ENCODE measurements at regions not wholly inside any gene's neighbourhood (a gene's known extent, or its start where the extent isn't known, plus 50 kb on each side); places are given as distances from the start of the nearest gene placed in this dataset.

DNA sequence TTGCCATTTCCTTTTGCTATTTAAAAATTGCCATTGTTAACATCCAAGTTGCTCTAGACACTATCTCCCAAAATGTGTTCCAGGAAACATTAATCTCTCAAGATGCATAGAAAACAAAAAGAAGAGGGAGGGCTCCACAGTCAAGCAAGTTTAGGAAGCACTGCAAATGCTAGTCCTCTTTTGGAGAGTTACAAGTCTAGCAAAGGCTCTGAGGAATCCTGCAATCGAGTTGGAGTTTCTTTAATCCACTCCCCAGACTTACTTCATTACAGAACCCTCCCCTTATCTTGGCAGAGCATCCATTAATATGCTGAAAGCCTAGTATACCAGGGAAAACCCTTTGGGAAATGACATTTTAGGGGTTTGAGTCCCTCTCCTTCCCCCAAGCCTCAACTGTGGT lies 147.9 kb downstream of the SYF2 start:
- DNase-seq (ENCODE audit: low read depth) = no peak
- TF ChIP-seq, protein P1, sequence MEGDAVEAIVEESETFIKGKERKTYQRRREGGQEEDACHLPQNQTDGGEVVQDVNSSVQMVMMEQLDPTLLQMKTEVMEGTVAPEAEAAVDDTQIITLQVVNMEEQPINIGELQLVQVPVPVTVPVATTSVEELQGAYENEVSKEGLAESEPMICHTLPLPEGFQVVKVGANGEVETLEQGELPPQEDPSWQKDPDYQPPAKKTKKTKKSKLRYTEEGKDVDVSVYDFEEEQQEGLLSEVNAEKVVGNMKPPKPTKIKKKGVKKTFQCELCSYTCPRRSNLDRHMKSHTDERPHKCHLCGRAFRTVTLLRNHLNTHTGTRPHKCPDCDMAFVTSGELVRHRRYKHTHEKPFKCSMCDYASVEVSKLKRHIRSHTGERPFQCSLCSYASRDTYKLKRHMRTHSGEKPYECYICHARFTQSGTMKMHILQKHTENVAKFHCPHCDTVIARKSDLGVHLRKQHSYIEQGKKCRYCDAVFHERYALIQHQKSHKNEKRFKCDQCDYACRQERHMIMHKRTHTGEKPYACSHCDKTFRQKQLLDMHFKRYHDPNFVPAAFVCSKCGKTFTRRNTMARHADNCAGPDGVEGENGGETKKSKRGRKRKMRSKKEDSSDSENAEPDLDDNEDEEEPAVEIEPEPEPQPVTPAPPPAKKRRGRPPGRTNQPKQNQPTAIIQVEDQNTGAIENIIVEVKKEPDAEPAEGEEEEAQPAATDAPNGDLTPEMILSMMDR (IDR thresholded peaks at IDR 0.05; ENCODE audit: insufficient read depth, low read depth, low read length) = no peak
- H3K4me3 ChIP-seq (ENCODE audit: low read depth, low read length) = no peak overlapping the region

DNA sequence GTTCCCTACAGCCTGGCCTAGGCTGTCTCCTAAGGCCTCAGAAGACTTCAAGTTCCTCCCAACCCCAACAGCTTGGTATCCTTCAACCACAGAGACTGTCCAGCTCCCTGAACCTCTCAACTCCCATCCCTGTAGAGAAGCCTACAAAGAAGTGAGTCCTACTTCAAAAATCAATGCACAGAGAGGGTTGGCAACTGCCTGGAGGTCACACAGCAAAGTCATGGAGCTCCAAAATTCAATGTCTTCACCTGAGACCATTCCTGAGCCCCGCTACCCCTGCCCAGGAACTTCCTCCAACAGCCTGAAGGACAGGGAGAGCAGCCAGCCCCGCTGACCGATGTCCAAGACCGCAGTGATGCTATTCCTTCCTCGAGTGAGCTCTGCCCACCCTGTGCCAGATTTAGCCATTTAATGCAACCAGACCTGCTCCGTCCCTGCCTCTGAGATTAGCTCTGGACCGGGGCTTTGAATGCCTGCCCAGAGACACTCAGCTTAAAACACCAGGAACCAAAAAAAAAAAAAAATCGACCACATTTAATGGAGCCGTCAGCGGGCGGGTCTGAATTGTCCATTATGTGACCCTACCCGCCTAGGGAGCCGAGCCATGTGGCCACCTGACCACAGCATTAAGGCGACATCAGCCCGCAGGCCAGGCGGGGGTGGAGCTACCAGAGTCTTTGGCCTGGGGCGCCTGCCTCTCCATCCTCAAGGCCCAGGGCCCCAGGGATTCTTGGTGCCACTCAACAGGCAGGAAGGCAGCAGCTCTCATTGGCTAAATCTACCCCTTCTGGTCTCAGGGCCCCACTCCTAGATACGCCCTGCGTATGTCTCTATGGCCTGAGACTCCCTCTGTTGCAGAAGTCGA lies 148.6 kb downstream of the SYF2 start:
- no peak for DNase-seq (ENCODE audit: low read depth)
- H3K4me3 ChIP-seq (ENCODE audit: low read depth, low read length) = no peak overlapping the region
- TF ChIP-seq, protein P1 (IDR thresholded peaks at IDR 0.05; ENCODE audit: insufficient read depth, low read depth, low read length) = no peak

DNA sequence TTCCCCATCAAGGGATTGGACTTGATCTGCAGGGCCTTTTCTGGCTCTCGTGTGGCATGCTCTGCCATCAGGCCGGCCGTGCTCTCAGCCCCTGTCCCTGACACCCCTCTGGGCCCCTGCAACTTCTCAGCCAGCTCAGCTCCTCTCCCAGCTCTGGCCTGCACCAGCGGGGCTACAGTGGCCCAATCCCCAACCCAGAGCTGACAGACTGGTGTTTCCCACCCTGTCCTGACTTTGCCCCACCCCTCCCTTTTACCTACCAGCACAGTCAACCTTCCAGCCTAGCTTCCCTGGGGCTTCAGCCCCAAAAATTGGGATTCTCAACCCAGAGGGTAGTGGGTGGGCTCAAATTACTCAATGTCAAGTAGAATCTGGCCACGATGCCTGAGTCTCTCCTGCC lies 149.3 kb downstream of the SYF2 start:
- TF ChIP-seq, protein P1 (IDR thresholded peaks at IDR 0.05; ENCODE audit: insufficient read depth, low read depth, low read length) = no peak
- no peak for DNase-seq (ENCODE audit: low read depth)
- H3K4me3 ChIP-seq (ENCODE audit: low read depth, low read length) = no peak overlapping the region

DNA sequence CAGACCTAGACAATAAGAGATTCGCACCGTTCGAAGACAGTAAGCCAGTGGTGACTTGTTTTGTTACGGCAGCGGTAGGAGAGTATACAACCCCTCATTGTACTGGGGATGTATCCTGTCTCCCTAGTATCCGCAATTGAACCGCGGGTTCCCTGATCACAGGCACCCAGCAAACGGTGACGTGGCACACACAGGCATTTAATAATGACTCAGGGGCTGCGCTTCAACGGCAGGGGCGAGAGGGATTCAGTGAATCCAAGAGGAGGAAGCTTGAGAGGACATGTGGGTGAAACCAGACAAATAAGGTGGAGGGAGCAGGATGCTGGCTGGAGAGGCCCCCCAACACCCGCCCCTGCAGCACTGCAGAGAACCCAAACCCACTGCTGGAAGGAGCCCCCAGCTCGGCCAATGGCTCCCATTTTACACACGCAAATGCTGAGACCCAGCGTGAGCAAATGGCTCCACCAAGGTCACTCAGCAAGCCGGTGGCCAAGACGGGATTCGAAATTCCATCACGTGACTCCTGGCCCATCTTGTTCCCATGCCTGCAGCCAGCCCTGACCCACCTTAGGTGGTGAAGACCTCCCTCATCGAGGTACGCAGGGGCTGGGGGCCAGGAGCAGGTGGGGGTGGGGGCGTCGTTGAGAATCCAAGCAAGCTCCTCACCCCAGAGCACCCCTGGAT lies 149.9 kb downstream of the SYF2 start:
- TF ChIP-seq, protein P1 (IDR thresholded peaks at IDR 0.05; ENCODE audit: insufficient read depth, low read depth, low read length) = no peak
- H3K4me3 ChIP-seq (ENCODE audit: low read depth, low read length) = no peak overlapping the region
- DNase-seq (ENCODE audit: low read depth) = no peak

DNA sequence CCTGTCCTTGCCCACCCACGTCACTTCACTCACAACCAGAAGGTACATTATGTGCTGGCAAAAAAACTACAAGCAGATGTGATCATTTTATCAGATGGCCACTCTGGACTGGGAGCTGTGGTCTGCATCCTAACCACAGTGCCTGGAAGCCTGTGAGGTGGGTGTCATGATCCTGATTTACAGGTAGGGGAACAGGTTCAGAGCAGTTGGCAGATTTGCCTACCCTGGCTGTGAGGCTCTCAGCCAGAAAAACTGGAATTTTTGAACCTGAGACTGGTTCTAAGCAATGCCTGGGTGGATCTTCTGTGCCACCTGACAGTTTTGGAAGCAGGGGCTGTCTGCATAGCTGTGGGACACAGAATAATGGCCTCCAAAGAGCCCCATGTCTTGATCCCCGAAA lies 150.8 kb downstream of the SYF2 start:
- TF ChIP-seq, protein P1 (IDR thresholded peaks at IDR 0.05; ENCODE audit: insufficient read depth, low read depth, low read length) = no peak
- no peak overlapping the region for H3K4me3 ChIP-seq (ENCODE audit: low read depth, low read length)
- no peak for DNase-seq (ENCODE audit: low read depth)

DNA sequence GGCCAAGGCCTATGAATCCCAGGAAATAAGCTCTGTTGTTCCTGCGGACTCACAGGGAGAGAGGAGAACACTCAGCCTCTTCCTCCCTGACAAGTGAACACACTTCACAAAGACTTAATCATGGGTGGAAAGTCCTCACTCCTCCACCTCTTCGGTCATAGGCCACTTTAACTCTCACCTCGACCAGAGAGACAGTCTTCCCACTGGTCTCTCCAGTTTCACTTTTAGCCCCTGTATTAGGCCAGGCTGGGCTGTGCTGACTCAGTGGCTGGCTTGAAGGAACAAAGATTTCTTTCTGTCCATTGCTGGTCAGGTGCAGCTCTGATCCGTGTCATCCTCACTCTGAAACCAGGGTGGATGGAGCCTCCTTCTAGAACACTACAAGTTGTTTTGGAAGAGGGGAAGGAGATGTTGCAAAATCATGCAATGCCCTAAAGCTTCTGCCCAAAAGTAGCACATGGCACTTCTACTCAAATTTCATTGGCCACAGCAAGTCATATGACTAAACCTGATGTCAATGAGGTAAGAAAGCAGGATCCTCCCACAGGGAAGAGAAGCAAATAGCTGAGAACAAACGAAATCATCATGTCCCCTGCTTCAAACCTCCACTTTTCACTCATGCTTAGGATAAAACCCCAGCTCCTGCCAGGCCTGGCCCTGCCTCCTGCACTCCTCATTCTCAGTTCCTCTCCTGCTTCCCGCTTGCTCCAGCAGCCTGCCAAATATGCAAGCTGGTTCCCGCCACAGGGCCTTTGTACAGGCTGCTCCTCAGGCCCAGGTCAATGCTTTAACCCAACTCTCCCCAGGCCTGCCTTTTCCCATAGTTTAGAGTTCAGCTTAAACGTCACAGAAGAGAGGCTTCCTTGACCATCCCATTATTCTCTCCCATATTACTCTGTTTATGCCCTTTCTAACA lies 150.5 kb upstream of the RUNX3 start:
- TF ChIP-seq, protein P1 (IDR thresholded peaks at IDR 0.05; ENCODE audit: insufficient read depth, low read depth, low read length) = no peak
- no peak overlapping the region for H3K4me3 ChIP-seq (ENCODE audit: low read depth, low read length)
- peak; percentile 9 for DNase-seq (ENCODE audit: low read depth)

Measured in fibroblast of villous mesenchyme (primary cell).